Endothelial cell of umbilical vein (primary cell): ENCODE measurements at regions not wholly inside any gene's neighbourhood (a gene's known extent, or its start where the extent isn't known, plus 50 kb on each side); places are given as distances from the start of the nearest gene placed in this dataset.

Experiments used
- BruUV-seq: library from RNA; stranded (reverse); fragments of 400-500 nt; replicated peaks from 2 replicates; lab custom pipeline; 2021; lab: Mats Ljungman, UMichigan
- CTCF ChIA-PET: fragments of 300-600, 350-600 bp; sonication (Branson Sonifier 250); formaldehyde crosslinking; loops from one replicate; lab custom pipeline; 2021; ENCODE audit warnings: antibody characterized with exemption, inconsistent platforms; lab: Charles Lee
- POLR2A ChIA-PET: fragments of 300-600, 350-600 bp; sonication (Branson Sonifier 250); formaldehyde crosslinking; loops from one replicate; lab custom pipeline; 2021; ENCODE audit warnings: antibody characterized with exemption, inconsistent platforms; lab: Charles Lee
- DNase-seq: peaks from one replicate; pipeline ENCODE4 v3.0.0-alpha.2; 2011; ENCODE audit warnings: low read depth, low spot score
- FAIRE-seq: peaks from 2 replicates; lab custom pipeline; 2011; peaks lifted over from hg19 to GRCh38; lab: Jason Lieb, UNC
- H2AFZ ChIP-seq: 2 replicates; pipeline ENCODE4 v1.6.0; 2012; ENCODE audit warnings: low read depth, low read length, control low read depth, inconsistent platforms
- H3K27ac ChIP-seq: 2 replicates; pipeline ENCODE4 v1.5.1; 2011; ENCODE audit warnings: low read depth, mild to moderate bottlenecking, control low read depth, low read length, moderate library complexity; ENCODE audit not compliant: insufficient read depth
- H3K27me3 ChIP-seq, 2 experiments: 2 replicates each; pipeline versions ENCODE4 v1.6.0 to v1.6.1; 2011; ENCODE audit warnings: low read length in 2 of 2, mixed read lengths in 1 of 2; ENCODE audit not compliant: control insufficient read depth in 2 of 2, insufficient read depth in 2 of 2
- H3K36me3 ChIP-seq, 2 experiments: 2 replicates in 1 of 2; 3 replicates in 1 of 2; pipeline ENCODE4 v1.5.1; 2011; ENCODE audit warnings: low read length in 2 of 2, mild to moderate bottlenecking in 1 of 2, moderate library complexity in 1 of 2; ENCODE audit not compliant: control insufficient read depth in 2 of 2, insufficient read depth in 2 of 2; ENCODE audit errors: extremely low read depth in 1 of 2
- H3K4me1 ChIP-seq: 3 replicates; pipeline ENCODE4 v1.5.1; 2011; ENCODE audit warnings: mild to moderate bottlenecking, low read length; ENCODE audit not compliant: control insufficient read depth, insufficient read depth; ENCODE audit errors: extremely low read depth
- H3K4me2 ChIP-seq: 2 replicates; pipeline ENCODE4 v1.6.1; 2011; ENCODE audit warnings: low read length, control low read depth, mixed read lengths; ENCODE audit not compliant: insufficient read depth
- H3K4me3 ChIP-seq, 3 experiments: fragments of 200-600 bp in 1 of 3; sonication (generic), shearing (Covaris generic) in 1 of 3; replicated peaks in 1 of 3; 2 replicates each; pipeline ENCODE4 v1.5.1; 2011 to 2016; ENCODE audit warnings: control low read depth in 3 of 3, low read length in 3 of 3, mild to moderate bottlenecking in 2 of 3, inconsistent platforms in 1 of 3, low read depth in 1 of 3, moderate library complexity in 1 of 3; ENCODE audit not compliant: insufficient read depth in 1 of 3
- H3K79me2 ChIP-seq: 2 replicates; pipeline ENCODE4 v1.6.0; 2012; ENCODE audit warnings: low read length, inconsistent platforms; ENCODE audit not compliant: control insufficient read depth, insufficient read depth
- H3K9ac ChIP-seq: replicated peaks from 2 replicates; pipeline ENCODE3; 2011; ENCODE audit warnings: low read length, control low read depth; ENCODE audit not compliant: insufficient read depth; ENCODE audit errors: extremely low read depth
- H3K9me1 ChIP-seq: replicated peaks from 3 replicates; pipeline ENCODE4 v1.6.0; 2011; ENCODE audit warnings: mild to moderate bottlenecking, low read length; ENCODE audit not compliant: control insufficient read depth, insufficient read depth; ENCODE audit errors: extremely low read depth
- H3K9me3 ChIP-seq: replicated peaks from 2 replicates; pipeline ENCODE4 v1.5.1; 2012; ENCODE audit warnings: low read length, inconsistent platforms; ENCODE audit not compliant: control insufficient read depth, insufficient read depth
- H4K20me1 ChIP-seq: replicated peaks from 2 replicates; pipeline ENCODE3; 2011; ENCODE audit warnings: mild to moderate bottlenecking, low read length; ENCODE audit not compliant: control insufficient read depth, insufficient read depth; ENCODE audit errors: extremely low read depth
- EZH2 ChIP-seq: IDR thresholded peaks from 2 replicates; pipeline ENCODE4 v1.6.1; 2012; ENCODE audit warnings: borderline replicate concordance, low read depth, mild to moderate bottlenecking, moderate library complexity, low read length, inconsistent platforms; ENCODE audit not compliant: severe bottlenecking
- FOS ChIP-seq: IDR thresholded peaks from 2 replicates; pipeline ENCODE4 v1.6.1; 2011; ENCODE audit warnings: mild to moderate bottlenecking, low read length, moderate library complexity, borderline replicate concordance; ENCODE audit not compliant: insufficient read depth
- GATA2 ChIP-seq: IDR thresholded peaks from 2 replicates; pipeline ENCODE4 v1.7.0; 2011; ENCODE audit warnings: low read depth, mild to moderate bottlenecking, moderate library complexity, mixed read lengths, low read length; ENCODE audit not compliant: insufficient read length, insufficient read depth
- MAX ChIP-seq: IDR thresholded peaks from 2 replicates; pipeline ENCODE4 v1.6.1; 2011; ENCODE audit not compliant: insufficient read depth, insufficient read length
- MYC ChIP-seq: IDR thresholded peaks from one replicate; pipeline ENCODE4 v1.6.1; 2011; ENCODE audit warnings: mild to moderate bottlenecking, low read depth, low read length
- POLR2A ChIP-seq: IDR thresholded peaks from 2 replicates; pipeline ENCODE4 v1.6.1; 2012; ENCODE audit warnings: low read depth, mild to moderate bottlenecking, control low read depth, low read length
- POLR2AphosphoS5 ChIP-seq: IDR thresholded peaks from 2 replicates; pipeline ENCODE4 v1.6.1; 2012; ENCODE audit warnings: low read depth, mild to moderate bottlenecking, control low read depth, low read length, moderate library complexity; ENCODE audit not compliant: insufficient read depth
- dilution Hi-C: fragments of 300-500 bp; cut with MboI; formaldehyde crosslinking; loops from one replicate; pipeline ENCODE4 v1.15.0; 2019; ENCODE audit warnings: low sequenced_read_pairs; ENCODE audit not compliant: extremely low pct_ligation_motif_present
- intact Hi-C: fragments of 100-400 bp; cut with micrococcal nuclease; formaldehyde crosslinking; loops from one replicate; pipeline ENCODE4 v1.10.0; 2022

- Histone ChIP-seq H3K27me3 (peaks cover 0 to 2% of the 10 kb centered on the region in 2 experiments), H3K4me1 (no peaks in the 10 kb centered on the region), H3K9me3 (no peaks in the 10 kb centered on the region), H3K9me1 (no peaks in the 10 kb centered on the region), H4K20me1 (no peaks in the 10 kb centered on the region), H3K9ac (no peak overlapping the region), H3K4me2 (no peak overlapping the region), H3K36me3 (no peaks in the 10 kb centered on the region), H3K79me2 (no peaks in the 10 kb centered on the region), H2AFZ (no peak overlapping the region), H3K4me3 (no peak overlapping the region), H3K27ac (no peak overlapping the region)
- no peak for FAIRE-seq
- BruUV-seq: no TSS peak
- CTCF ChIA-PET: no interaction called here
- no peak for DNase-seq
- intact Hi-C loops (no loop called here), dilution Hi-C loops (no loop called here)
- POLR2A ChIA-PET: no interaction called here
- no peak for TF ChIP-seq MYC
- TF ChIP-seq EZH2: no peak
Measured at GRCh38 chr7:157061979-157062378, 51.5 kb upstream of the MNX1 start.

GRCh38 chr7:157065046-157065445 is 54.6 kb upstream of the MNX1 start:
- POLR2A ChIA-PET: no interaction called here
- Histone ChIP-seq H3K9ac (no peak overlapping the region), H3K27ac (no peak overlapping the region), H3K4me1 (no peaks in the 10 kb centered on the region), H4K20me1 (no peaks in the 10 kb centered on the region), H3K27me3 (peaks cover 0 to 2% of the 10 kb centered on the region in 2 experiments), H3K4me3 (no peak overlapping the region), H3K9me3 (no peaks in the 10 kb centered on the region), H3K4me2 (no peak overlapping the region), H2AFZ (no peak overlapping the region), H3K79me2 (no peaks in the 10 kb centered on the region), H3K36me3 (no peaks in the 10 kb centered on the region), H3K9me1 (no peaks in the 10 kb centered on the region)
- no peak for DNase-seq
- intact Hi-C loops: no loop called here
- CTCF ChIA-PET: no interaction called here
- no TSS peak for BruUV-seq
- dilution Hi-C loops: no loop called here
- no peak for TF ChIP-seq POLR2AphosphoS5
- TF ChIP-seq EZH2: no peak
- TF ChIP-seq GATA2: no peak
- TF ChIP-seq POLR2A: no peak
- TF ChIP-seq FOS: no peak
- TF ChIP-seq MYC: no peak
- no peak for TF ChIP-seq MAX
- no peak for FAIRE-seq
